ENCODE measurements at regions not wholly inside any gene's neighbourhood (a gene's known extent, or its start where the extent isn't known, plus 50 kb on each side); places are given as distances from the start of the nearest gene placed in this dataset.
"Not testable (repeated sequence)": the region's sequence is repeated elsewhere in the genome, so short reads cannot be mapped to it uniquely, and the experiment has no call there.

DNA sequence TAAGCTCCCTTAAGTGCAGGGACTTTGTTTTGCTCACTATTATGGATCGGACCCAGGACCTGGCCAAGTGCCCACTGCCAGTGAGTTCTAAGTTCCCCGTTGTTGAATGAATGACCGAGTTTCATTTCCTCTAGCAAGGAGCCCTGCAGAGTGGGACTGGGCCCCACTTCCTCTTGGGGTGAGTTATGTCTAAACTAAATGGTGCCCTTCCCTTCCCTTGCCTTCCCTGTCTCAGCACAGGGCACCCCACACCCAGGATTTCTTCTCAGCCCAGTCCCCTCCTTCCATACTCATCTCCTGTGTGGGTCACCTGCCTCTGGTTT, 195.3 kb upstream of the HS6ST1 start:
- H3K27ac ChIP-seq (ENCODE audit: low read length) = no peak overlapping the region
- no peaks in the 10 kb centered on the region for H3K79me2 ChIP-seq (ENCODE audit: low read length)
- no peaks in the 10 kb centered on the region for H3K36me3 ChIP-seq (ENCODE audit: low read depth, low read length)
- ChIA-PET CTCF (no interaction called here), POLR2A (ENCODE audit: unreplicated experiment) (no interaction called here)
- ATAC-seq = no peak
- H3F3A ChIP-seq (ENCODE audit: low read length, unreplicated experiment) = no peaks in the 10 kb centered on the region
- H4K20me1 ChIP-seq (ENCODE audit: low read length) = no peaks in the 10 kb centered on the region
- no peaks in the 10 kb centered on the region for H3K9me2 ChIP-seq (replicated peaks; ENCODE audit: low read length)
- H3K4me1 ChIP-seq (ENCODE audit: insufficient read depth, low read length) = no peaks in the 10 kb centered on the region
- no peak overlapping the region for H3K9ac ChIP-seq (ENCODE audit: low read length)
- no peak overlapping the region for H3K4me2 ChIP-seq (ENCODE audit: low read length)
- TF ChIP-seq CTCF (conservative IDR thresholded peaks at IDR 0.05; ENCODE audit: low read depth, low read length) (no peak), EZH2 (IDR thresholded peaks at IDR 0.05; ENCODE audit: low read length, unreplicated experiment) (no peak)
- 0 out of 2 replicates have a peak, but pooled peaks cover 3% of the 10 kb centered on the region for H3K9me3 ChIP-seq (ENCODE audit: low read length)
- no TSS peak for BruUV-seq (replicated peaks)
- intact Hi-C loops (cut with micrococcal nuclease) = no loop called here
- H3K4me3 ChIP-seq (ENCODE audit: low read length) = no peak overlapping the region
- no peak overlapping the region for H2AFZ ChIP-seq (ENCODE audit: low read length)
- no peak for DNase-seq
- peaks cover 43% of the 10 kb centered on the region for H3K27me3 ChIP-seq (ENCODE audit: low read length)

- H3K79me2 ChIP-seq (ENCODE audit: low read length) = no peaks in the 10 kb centered on the region
- CTCF ChIA-PET = no interaction called here
- no peaks in the 10 kb centered on the region for H3K4me1 ChIP-seq (ENCODE audit: insufficient read depth, low read length)
- POLR2A ChIA-PET (ENCODE audit: unreplicated experiment) = no interaction called here
- H3K36me3 ChIP-seq (ENCODE audit: low read depth, low read length) = no peaks in the 10 kb centered on the region
- H4K20me1 ChIP-seq (ENCODE audit: low read length) = no peaks in the 10 kb centered on the region
- no peaks in the 10 kb centered on the region for H3K9me2 ChIP-seq (replicated peaks; ENCODE audit: low read length)
- TF ChIP-seq CTCF (conservative IDR thresholded peaks at IDR 0.05; ENCODE audit: low read depth, low read length) = no peak
- no peak for TF ChIP-seq EZH2phosphoT487 (IDR thresholded peaks at IDR 0.05; ENCODE audit: borderline replicate concordance, low read length)
- TF ChIP-seq EZH2 (IDR thresholded peaks at IDR 0.05; ENCODE audit: low read length, unreplicated experiment) = no peak
- ATAC-seq (no peak), DNase-seq (no peak)
- no peak overlapping the region for H3K4me2 ChIP-seq (ENCODE audit: low read length)
- intact Hi-C loops (cut with micrococcal nuclease) = no loop called here
- no peaks in the 10 kb centered on the region for H3F3A ChIP-seq (ENCODE audit: low read length, unreplicated experiment)
- H3K9ac ChIP-seq (ENCODE audit: low read length) = no peak overlapping the region
- H3K4me3 ChIP-seq (ENCODE audit: low read length) = no peak overlapping the region
- no TSS peak for BruUV-seq (replicated peaks)
- no peaks in the 10 kb centered on the region for H3K9me3 ChIP-seq (ENCODE audit: low read length)
- no peak overlapping the region for H2AFZ ChIP-seq (ENCODE audit: low read length)
- H3K27me3 ChIP-seq (ENCODE audit: low read length) = peaks cover 43% of the 10 kb centered on the region
- H3K27ac ChIP-seq (ENCODE audit: low read length) = no peak overlapping the region
Observed at GRCh38 chr2:128514555-128514955, 195.9 kb upstream of the HS6ST1 start.

DNA sequence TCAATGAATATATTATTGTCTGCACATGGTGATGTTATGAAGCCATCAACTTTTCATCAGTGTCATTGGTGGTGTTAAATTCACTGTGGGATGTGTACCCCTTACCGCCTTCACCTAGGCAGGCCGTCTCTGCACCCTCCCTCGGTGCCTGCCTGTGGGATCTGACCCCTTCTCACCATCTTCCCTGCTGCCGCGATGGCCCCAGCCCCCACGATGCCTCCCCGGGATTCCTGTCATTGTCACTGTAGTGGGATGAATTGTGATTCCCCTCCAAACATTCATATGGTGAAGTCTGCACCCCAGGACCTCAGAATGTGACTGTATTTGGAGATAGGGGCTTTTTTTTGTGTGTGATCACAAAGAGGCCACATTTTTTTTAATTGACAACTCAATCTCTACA, 198.3 kb upstream of the HS6ST1 start:
- no peak for ATAC-seq
- peaks cover 39% of the 10 kb centered on the region for H3K27me3 ChIP-seq (ENCODE audit: low read length)
- H2AFZ ChIP-seq (ENCODE audit: low read length) = no peak overlapping the region
- H3K9me2 ChIP-seq (replicated peaks; ENCODE audit: low read length) = no peaks in the 10 kb centered on the region
- CTCF ChIA-PET = no interaction called here
- no peak overlapping the region for H3K9ac ChIP-seq (ENCODE audit: low read length)
- TF ChIP-seq EZH2 (IDR thresholded peaks at IDR 0.05; ENCODE audit: low read length, unreplicated experiment) = no peak
- TF ChIP-seq CTCF (conservative IDR thresholded peaks at IDR 0.05; ENCODE audit: low read depth, low read length) = no peak
- no peak for TF ChIP-seq EZH2phosphoT487 (IDR thresholded peaks at IDR 0.05; ENCODE audit: borderline replicate concordance, low read length)
- no peaks in the 10 kb centered on the region for H4K20me1 ChIP-seq (ENCODE audit: low read length)
- no peaks in the 10 kb centered on the region for H3K36me3 ChIP-seq (ENCODE audit: low read depth, low read length)
- intact Hi-C loops (cut with micrococcal nuclease) = no loop called here
- peaks cover 7% of the 10 kb centered on the region for H3K4me1 ChIP-seq (ENCODE audit: insufficient read depth, low read length)
- no peak for DNase-seq
- no peaks in the 10 kb centered on the region for H3F3A ChIP-seq (ENCODE audit: low read length, unreplicated experiment)
- H3K4me2 ChIP-seq (ENCODE audit: low read length) = no peak overlapping the region
- BruUV-seq (replicated peaks) = no TSS peak
- no peaks in the 10 kb centered on the region for H3K9me3 ChIP-seq (ENCODE audit: low read length)
- no peak overlapping the region for H3K27ac ChIP-seq (ENCODE audit: low read length)
- POLR2A ChIA-PET (ENCODE audit: unreplicated experiment) = no interaction called here
- no peaks in the 10 kb centered on the region for H3K79me2 ChIP-seq (ENCODE audit: low read length)
- no peak overlapping the region for H3K4me3 ChIP-seq (ENCODE audit: low read length)

- ATAC-seq; H3K4me1 ChIP-seq (ENCODE audit: insufficient read depth, low read length); H3K27ac ChIP-seq (ENCODE audit: low read length); H3F3A ChIP-seq (ENCODE audit: low read length, unreplicated experiment); H4K20me1 ChIP-seq (ENCODE audit: low read length); BruUV-seq (replicated peaks); CTCF ChIA-PET; H2AFZ ChIP-seq (ENCODE audit: low read length); H3K9ac ChIP-seq (ENCODE audit: low read length); DNase-seq; H3K36me3 ChIP-seq (ENCODE audit: low read depth, low read length); intact Hi-C loops (cut with micrococcal nuclease); H3K9me3 ChIP-seq (ENCODE audit: low read length); H3K79me2 ChIP-seq (ENCODE audit: low read length); H3K4me2 ChIP-seq (ENCODE audit: low read length); H3K4me3 ChIP-seq (ENCODE audit: low read length); POLR2A ChIA-PET (ENCODE audit: unreplicated experiment); H3K9me2 ChIP-seq (replicated peaks; ENCODE audit: low read length): not testable (repeated sequence)
- H3K27me3 ChIP-seq (ENCODE audit: low read length) = peaks cover 36% of the 10 kb centered on the region
Observed at GRCh38 chr2:128519028-128519427, 200.4 kb upstream of the HS6ST1 start.
